ENCODE measurements at regions not wholly inside any gene's neighbourhood (a gene's known extent, or its start where the extent isn't known, plus 50 kb on each side); places are given as distances from the start of the nearest gene placed in this dataset.

- Histone ChIP-seq H3K27ac (ENCODE audit: low read length) (no peak overlapping the region), H3K79me2 (ENCODE audit: low read length) (no peaks in the 10 kb centered on the region), H3K4me1 (ENCODE audit: insufficient read depth, low read length) (no peaks in the 10 kb centered on the region), H3F3A (ENCODE audit: low read length, unreplicated experiment) (no peaks in the 10 kb centered on the region), H4K20me1 (ENCODE audit: low read length) (no peaks in the 10 kb centered on the region), H3K36me3 (ENCODE audit: low read depth, low read length) (no peaks in the 10 kb centered on the region), H2AFZ (ENCODE audit: low read length) (no peak overlapping the region), H3K4me3 (ENCODE audit: low read length) (no peak overlapping the region), H3K9me3 (ENCODE audit: low read length) (no peaks in the 10 kb centered on the region), H3K9me2 (replicated peaks; ENCODE audit: low read length) (no peaks in the 10 kb centered on the region), H3K9ac (ENCODE audit: low read length) (no peak overlapping the region), H3K4me2 (ENCODE audit: low read length) (no peak overlapping the region), H3K27me3 (ENCODE audit: low read length) (peaks cover 60% of the 10 kb centered on the region)
- ChIA-PET POLR2A (ENCODE audit: unreplicated experiment) (no interaction called here), CTCF (no interaction called here)
- intact Hi-C loops (cut with micrococcal nuclease) = no loop called here
- no TSS peak for BruUV-seq (replicated peaks)
- ATAC-seq = no peak
- TF ChIP-seq CTCF (conservative IDR thresholded peaks at IDR 0.05; ENCODE audit: low read depth, low read length) (no peak), EZH2 (IDR thresholded peaks at IDR 0.05; ENCODE audit: low read length, unreplicated experiment) (no peak), EZH2phosphoT487 (IDR thresholded peaks at IDR 0.05; ENCODE audit: borderline replicate concordance, low read length) (no peak)
- DNase-seq = no peak
These were observed 353.9 kb downstream of the SS18 start for GRCh38 chr18:25736516-25736915.

- Histone ChIP-seq H4K20me1 (ENCODE audit: low read length) (no peaks in the 10 kb centered on the region), H3K4me3 (ENCODE audit: low read length) (no peak overlapping the region), H3K9me3 (ENCODE audit: low read length) (no peaks in the 10 kb centered on the region), H3K27me3 (ENCODE audit: low read length) (peaks cover 55% of the 10 kb centered on the region), H3K4me2 (ENCODE audit: low read length) (no peak overlapping the region), H3K9me2 (replicated peaks; ENCODE audit: low read length) (no peaks in the 10 kb centered on the region), H3K4me1 (ENCODE audit: insufficient read depth, low read length) (no peaks in the 10 kb centered on the region), H3F3A (ENCODE audit: low read length, unreplicated experiment) (no peaks in the 10 kb centered on the region), H2AFZ (ENCODE audit: low read length) (no peak overlapping the region), H3K79me2 (ENCODE audit: low read length) (no peaks in the 10 kb centered on the region), H3K27ac (ENCODE audit: low read length) (no peak overlapping the region), H3K9ac (ENCODE audit: low read length) (no peak overlapping the region), H3K36me3 (ENCODE audit: low read depth, low read length) (no peaks in the 10 kb centered on the region)
- DNase-seq = no peak
- no TSS peak for BruUV-seq (replicated peaks)
- intact Hi-C loops (cut with micrococcal nuclease) = no loop called here
- TF ChIP-seq EZH2 (IDR thresholded peaks at IDR 0.05; ENCODE audit: low read length, unreplicated experiment) (no peak), CTCF (conservative IDR thresholded peaks at IDR 0.05; ENCODE audit: low read depth, low read length) (no peak), EZH2phosphoT487 (IDR thresholded peaks at IDR 0.05; ENCODE audit: borderline replicate concordance, low read length) (no peak)
- POLR2A ChIA-PET (ENCODE audit: unreplicated experiment) = no interaction called here
- no peak for ATAC-seq
- CTCF ChIA-PET = no interaction called here
These were observed 355.0 kb downstream of the SS18 start for GRCh38 chr18:25735459-25735858.

- CTCF ChIA-PET = no interaction called here
- BruUV-seq (replicated peaks) = no TSS peak
- ATAC-seq = no peak
These were observed 356.1 kb downstream of the SS18 start for GRCh38 chr18:25734336-25734735.

More at GRCh38 chr18:25734336-25734735, 356.1 kb downstream of the SS18 start:
- H3F3A ChIP-seq (ENCODE audit: low read length, unreplicated experiment) = no peaks in the 10 kb centered on the region
- H4K20me1 ChIP-seq (ENCODE audit: low read length) = no peaks in the 10 kb centered on the region
- H3K4me1 ChIP-seq (ENCODE audit: insufficient read depth, low read length) = no peaks in the 10 kb centered on the region
- H3K9me2 ChIP-seq (replicated peaks; ENCODE audit: low read length) = no peaks in the 10 kb centered on the region
- POLR2A ChIA-PET (ENCODE audit: unreplicated experiment) = no interaction called here
- no peak overlapping the region for H2AFZ ChIP-seq (ENCODE audit: low read length)
- no peak overlapping the region for H3K27ac ChIP-seq (ENCODE audit: low read length)
- TF ChIP-seq CTCF (conservative IDR thresholded peaks at IDR 0.05; ENCODE audit: low read depth, low read length) = no peak
- TF ChIP-seq EZH2phosphoT487 (IDR thresholded peaks at IDR 0.05; ENCODE audit: borderline replicate concordance, low read length) = no peak
- no peak for TF ChIP-seq EZH2 (IDR thresholded peaks at IDR 0.05; ENCODE audit: low read length, unreplicated experiment)
- H3K27me3 ChIP-seq (ENCODE audit: low read length) = peaks cover 52% of the 10 kb centered on the region
- intact Hi-C loops (cut with micrococcal nuclease) = no loop called here
- no peak for DNase-seq
- H3K9ac ChIP-seq (ENCODE audit: low read length) = no peak overlapping the region
- H3K4me2 ChIP-seq (ENCODE audit: low read length) = no peak overlapping the region
- H3K36me3 ChIP-seq (ENCODE audit: low read depth, low read length) = no peaks in the 10 kb centered on the region
- H3K9me3 ChIP-seq (ENCODE audit: low read length) = no peaks in the 10 kb centered on the region
- H3K4me3 ChIP-seq (ENCODE audit: low read length) = no peak overlapping the region
- no peaks in the 10 kb centered on the region for H3K79me2 ChIP-seq (ENCODE audit: low read length)
